ENCODE measurements at regions not wholly inside any gene's neighbourhood (a gene's known extent, or its start where the extent isn't known, plus 50 kb on each side); places are given as distances from the start of the nearest gene placed in this dataset.

- DNase-seq (ENCODE audit: low read depth in 2 of 2), result no peak
These were observed 286.0 kb upstream of the ZPLD1 start for GRCh38 chr3:102148598-102149337.

GRCh38 chr3:102151935-102152334 is 282.9 kb upstream of the ZPLD1 start:
- DNase-seq (ENCODE audit: low read depth in 2 of 2), result no peak

- no peak for DNase-seq (ENCODE audit: low read depth in 2 of 2)
These were observed 278.4 kb upstream of the ZPLD1 start for GRCh38 chr3:102156426-102156825.

GRCh38 chr3:102158080-102158740 is 276.6 kb upstream of the ZPLD1 start:
- DNase-seq (ENCODE audit: low read depth in 2 of 2), result no peak

GRCh38 chr3:102159810-102160451 is 274.9 kb upstream of the ZPLD1 start:
- no peak for DNase-seq (ENCODE audit: low read depth in 2 of 2)

- DNase-seq (ENCODE audit: low read depth in 2 of 2), result no peak
These were observed 273.3 kb upstream of the ZPLD1 start for GRCh38 chr3:102161384-102162006.

- no peak for DNase-seq (ENCODE audit: low read depth in 2 of 2)
These were observed 272.6 kb upstream of the ZPLD1 start for GRCh38 chr3:102162251-102162650.

- no peak for DNase-seq (ENCODE audit: low read depth in 2 of 2)
These were observed 271.6 kb upstream of the ZPLD1 start for GRCh38 chr3:102163039-102163817.

- DNase-seq (ENCODE audit: low read depth in 2 of 2), result no peak
These were observed 271.0 kb upstream of the ZPLD1 start for GRCh38 chr3:102163818-102164154.

- DNase-seq (ENCODE audit: low read depth in 2 of 2), result no peak
These were observed 269.4 kb upstream of the ZPLD1 start for GRCh38 chr3:102165367-102165766.

- no peak for DNase-seq (ENCODE audit: low read depth in 2 of 2)
These were observed 264.8 kb upstream of the ZPLD1 start for GRCh38 chr3:102169915-102170479.

GRCh38 chr3:102170545-102170944 is 264.3 kb upstream of the ZPLD1 start:
- no peak for DNase-seq (ENCODE audit: low read depth in 2 of 2)

- no peak for DNase-seq (ENCODE audit: low read depth in 2 of 2)
These were observed 260.5 kb upstream of the ZPLD1 start for GRCh38 chr3:102174312-102174712.

- DNase-seq (ENCODE audit: low read depth in 2 of 2), result no peak
These were observed 259.9 kb upstream of the ZPLD1 start for GRCh38 chr3:102174832-102175374.

GRCh38 chr3:102176333-102177050 is 258.3 kb upstream of the ZPLD1 start:
- no peak for DNase-seq (ENCODE audit: low read depth in 2 of 2)

- DNase-seq (ENCODE audit: low read depth in 2 of 2), result no peak
These were observed 257.6 kb upstream of the ZPLD1 start for GRCh38 chr3:102177075-102177755.

GRCh38 chr3:102178817-102179216 is 256.0 kb upstream of the ZPLD1 start:
- DNase-seq (ENCODE audit: low read depth in 2 of 2), result no peak

GRCh38 chr3:102179326-102180177 is 255.3 kb upstream of the ZPLD1 start:
- DNase-seq (ENCODE audit: low read depth in 2 of 2), result no peak

All from stimulated activated CD4-positive, alpha-beta T cell treated with anti-CD3 and anti-CD28 coated beads, Interleukin-15, amount 100 ng/mL, for 48 hours (primary cell).